Large intestine (tissue), 3 donors: ENCODE measurements at regions not wholly inside any gene's neighbourhood (a gene's known extent, or its start where the extent isn't known, plus 50 kb on each side); places are given as distances from the start of the nearest gene placed in this dataset.
A peak's percentile ranks its signal among the peaks of the same experiment; 100 is the strongest.

ENCODE experiments used
- DNase-seq, 2 donors: peaks; one replicate each; pipeline versions ENCODE4 v3.0.0 to v3.0.0-alpha.2; 2013
- H3K27ac ChIP-seq: one replicate; pipeline ENCODE4 v1.5.1; 2013; ENCODE audit warnings: low read length
- H3K27me3 ChIP-seq: 2 replicates; pipeline ENCODE4 v1.6.1; 2013; ENCODE audit warnings: low read length; ENCODE audit not compliant: control insufficient read depth, insufficient read depth
- H3K36me3 ChIP-seq: 2 replicates; pipeline ENCODE4 v1.6.1; 2013; ENCODE audit warnings: low read length; ENCODE audit not compliant: control insufficient read depth, insufficient read depth
- H3K4me1 ChIP-seq: one replicate; pipeline ENCODE4 v1.6.1; 2013; ENCODE audit warnings: low read length; ENCODE audit not compliant: control insufficient read depth, insufficient read depth
- H3K4me3 ChIP-seq: one replicate; pipeline ENCODE4 v1.5.1; 2013; ENCODE audit warnings: low read length
- H3K9me3 ChIP-seq: one replicate; pipeline ENCODE4 v1.6.1; 2013; ENCODE audit warnings: mild to moderate bottlenecking, low read depth, low read length, moderate library complexity; ENCODE audit not compliant: control insufficient read depth
- WGBS: methylation state at CpG from one replicate; pipeline ENCODE4 v1.1.5; 2013; ENCODE audit warnings: low lambda C conversion rate; ENCODE audit not compliant: insufficient coverage; 5-methylcytosine and 5-hydroxymethylcytosine counted together

DNA sequence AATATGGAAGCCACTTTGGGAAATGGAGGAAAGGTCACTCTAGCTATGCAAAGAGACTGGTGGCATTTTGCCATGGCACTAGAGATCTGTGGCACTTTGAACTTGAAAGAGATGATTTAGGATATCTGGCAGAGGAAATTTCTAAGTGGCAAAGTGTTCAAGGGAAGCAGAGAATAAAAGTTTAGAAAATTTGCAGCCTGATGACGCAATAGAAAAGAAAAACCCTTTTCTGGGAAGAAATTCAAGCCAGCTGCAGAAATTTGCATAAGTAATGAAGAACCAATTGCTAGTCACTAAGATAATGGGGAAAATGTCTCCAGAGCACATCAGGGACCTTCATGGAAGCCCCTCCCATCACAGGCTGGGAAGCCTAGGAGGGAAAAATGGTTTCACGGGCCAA is 191.1 kb upstream of the B3GALT2 start:
- no peaks in the 10 kb centered on the region for H3K4me1 ChIP-seq
- H3K9me3 ChIP-seq = no peaks in the 10 kb centered on the region
- WGBS = 100% methylated on average over 1 of the region's 2 CpGs
- H3K27ac ChIP-seq = no peak overlapping the region
- H3K27me3 ChIP-seq = no peaks in the 10 kb centered on the region
- no peak overlapping the region for H3K4me3 ChIP-seq
- DNase-seq = no peak
- no peaks in the 10 kb centered on the region for H3K36me3 ChIP-seq

DNA sequence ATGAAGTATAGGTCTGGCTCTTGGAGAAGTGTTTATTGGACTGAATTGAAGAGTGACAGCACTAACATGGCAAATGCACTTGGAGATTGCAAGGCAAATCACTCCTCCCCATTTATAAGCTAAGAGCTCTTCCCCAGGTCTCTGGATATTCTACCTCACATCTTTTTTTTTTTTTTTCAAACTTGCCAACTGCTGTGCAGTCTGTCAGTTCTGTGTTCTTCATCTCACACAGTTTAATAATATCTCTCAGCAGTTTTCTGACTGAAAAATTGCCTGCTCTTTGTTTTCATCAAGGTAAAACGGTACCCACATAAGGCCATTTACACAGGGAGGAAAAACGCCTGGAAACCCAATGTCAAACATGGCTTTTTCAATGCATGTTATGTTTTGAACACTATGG is 186.1 kb upstream of the B3GALT2 start:
- WGBS = no CpG with 5 or more reads among the region's 2 CpGs
- H3K4me1 ChIP-seq = no peaks in the 10 kb centered on the region

DNA sequence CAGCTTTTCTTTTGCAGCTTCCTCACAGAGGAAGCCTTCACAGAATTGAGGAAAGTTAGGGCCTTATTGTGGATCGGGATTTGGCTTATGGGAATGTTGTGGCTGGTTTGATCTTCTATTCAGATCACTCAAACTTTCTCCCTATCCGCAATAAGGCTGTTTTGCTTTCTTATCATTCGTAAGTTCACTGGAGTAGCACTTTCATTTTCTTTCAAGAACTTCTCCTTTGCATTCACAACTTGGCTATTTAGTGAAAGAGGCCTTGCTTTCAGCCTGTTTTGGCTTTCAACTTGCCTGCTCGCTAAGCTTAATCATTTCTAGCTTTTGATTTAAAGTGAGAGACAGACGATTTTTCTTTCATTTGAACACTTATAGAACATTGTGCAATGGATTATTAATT is 181.9 kb upstream of the B3GALT2 start:
- Histone ChIP-seq H3K27ac (no peak overlapping the region), H3K9me3 (no peaks in the 10 kb centered on the region)

More for the DNA sequence above, 186.1 kb upstream of the B3GALT2 start:
- no peak overlapping the region for H3K27ac ChIP-seq
- no peaks in the 10 kb centered on the region for H3K9me3 ChIP-seq
- H3K36me3 ChIP-seq = no peaks in the 10 kb centered on the region
- H3K4me3 ChIP-seq = no peak overlapping the region
- H3K27me3 ChIP-seq = no peaks in the 10 kb centered on the region
- no peak for DNase-seq

DNA sequence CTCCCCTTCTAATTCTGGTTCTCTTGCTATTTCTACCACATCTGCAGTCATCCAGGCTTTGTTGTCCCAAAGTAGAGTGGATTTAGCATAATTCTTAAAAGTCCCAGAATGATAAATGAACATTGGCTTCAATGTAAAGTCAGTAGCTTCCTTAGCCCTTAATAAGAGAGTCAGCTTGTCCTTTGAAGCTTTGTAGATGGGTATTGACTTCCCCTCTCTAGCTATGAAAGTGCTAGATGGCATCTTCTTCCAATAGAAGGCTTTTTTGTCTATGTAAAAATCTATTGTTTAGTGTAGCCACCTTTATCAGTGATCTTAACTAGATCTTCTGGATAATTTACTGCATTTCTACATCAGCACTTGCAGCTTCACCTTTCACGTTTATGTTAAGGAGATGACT is 181.4 kb upstream of the B3GALT2 start:
- WGBS = no CpG with 5 or more reads among the region's 1 CpG
- no peak overlapping the region for H3K4me3 ChIP-seq

More for the DNA sequence above, 181.9 kb upstream of the B3GALT2 start:
- Histone ChIP-seq H3K36me3 (no peaks in the 10 kb centered on the region), H3K27me3 (no peaks in the 10 kb centered on the region), H3K4me1 (no peaks in the 10 kb centered on the region), H3K4me3 (no peak overlapping the region)
- no peak for DNase-seq
- 17% methylated on average over 1 of the region's 5 CpGs for WGBS

DNA sequence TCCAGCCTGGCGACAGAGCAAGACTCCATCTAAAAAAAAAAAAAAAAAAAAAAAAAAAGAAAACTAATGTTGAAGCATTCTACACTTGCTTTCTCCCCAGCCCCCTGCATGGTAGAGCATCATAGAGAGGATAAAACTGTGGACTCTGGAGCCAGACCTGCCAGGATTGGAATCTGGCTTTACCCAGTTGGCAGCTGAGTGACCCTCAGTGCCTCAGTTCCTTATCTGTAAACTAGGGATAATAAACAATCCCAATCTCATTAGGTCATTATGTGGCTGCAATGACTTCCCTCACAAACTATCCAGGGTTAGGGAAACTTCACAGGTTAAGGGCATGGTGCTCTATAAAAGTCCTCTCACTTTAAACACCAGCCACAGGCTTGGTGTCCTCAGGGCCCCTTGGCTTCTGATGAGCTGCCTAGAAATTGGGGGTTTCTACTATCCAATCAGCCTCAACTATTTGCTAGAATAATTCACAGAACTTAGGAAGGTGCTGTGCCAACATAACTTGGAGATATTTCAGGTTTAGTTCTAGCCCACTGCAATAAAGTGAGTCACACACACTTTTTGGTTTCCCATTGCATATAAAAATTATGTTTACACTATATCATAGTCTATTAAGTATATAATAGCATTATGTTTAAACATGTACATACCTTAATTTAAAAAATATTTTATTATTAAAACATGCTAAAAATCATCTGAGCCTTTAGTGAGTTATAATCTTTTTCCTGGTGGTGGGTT is 180.5 kb upstream of the B3GALT2 start:
- no peaks in the 10 kb centered on the region for H3K9me3 ChIP-seq
- no peak for DNase-seq
- no peaks in the 10 kb centered on the region for H3K27me3 ChIP-seq
- no peaks in the 10 kb centered on the region for H3K4me1 ChIP-seq
- H3K4me3 ChIP-seq = no peak overlapping the region
- no peak overlapping the region for H3K27ac ChIP-seq
- H3K36me3 ChIP-seq = no peaks in the 10 kb centered on the region
- WGBS = no CpG with 5 or more reads among the region's 1 CpG

More for the DNA sequence above, 181.4 kb upstream of the B3GALT2 start:
- Histone ChIP-seq H3K27me3 (no peaks in the 10 kb centered on the region), H3K4me1 (no peaks in the 10 kb centered on the region), H3K36me3 (no peaks in the 10 kb centered on the region), H3K27ac (no peak overlapping the region), H3K9me3 (no peaks in the 10 kb centered on the region)
- no peak for DNase-seq

DNA sequence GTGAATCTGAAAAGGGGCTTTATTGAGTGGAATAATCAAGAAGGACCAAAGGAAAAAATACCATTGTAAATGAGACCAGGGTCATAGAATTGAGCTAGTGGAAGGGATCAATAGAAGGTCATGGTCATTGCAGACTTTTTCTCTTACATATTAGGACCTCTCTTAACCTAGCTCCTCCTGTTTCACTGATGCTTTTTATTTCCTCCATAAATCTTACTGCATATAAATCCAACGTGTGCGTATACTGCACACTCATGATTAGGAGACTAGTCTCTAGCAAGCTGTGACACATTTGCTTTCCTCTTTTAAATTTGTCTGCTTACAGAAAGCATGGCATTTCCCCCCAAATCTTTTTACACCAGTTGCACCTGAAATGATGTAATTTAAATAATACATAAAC is 179.6 kb upstream of the B3GALT2 start:
- WGBS = 94% methylated on average over 2 of the region's 2 CpGs
- Histone ChIP-seq H3K4me1 (no peaks in the 10 kb centered on the region), H3K4me3 (no peak overlapping the region), H3K36me3 (no peaks in the 10 kb centered on the region), H3K27ac (no peak overlapping the region), H3K27me3 (no peaks in the 10 kb centered on the region), H3K9me3 (no peaks in the 10 kb centered on the region)
- no peak for DNase-seq

DNA sequence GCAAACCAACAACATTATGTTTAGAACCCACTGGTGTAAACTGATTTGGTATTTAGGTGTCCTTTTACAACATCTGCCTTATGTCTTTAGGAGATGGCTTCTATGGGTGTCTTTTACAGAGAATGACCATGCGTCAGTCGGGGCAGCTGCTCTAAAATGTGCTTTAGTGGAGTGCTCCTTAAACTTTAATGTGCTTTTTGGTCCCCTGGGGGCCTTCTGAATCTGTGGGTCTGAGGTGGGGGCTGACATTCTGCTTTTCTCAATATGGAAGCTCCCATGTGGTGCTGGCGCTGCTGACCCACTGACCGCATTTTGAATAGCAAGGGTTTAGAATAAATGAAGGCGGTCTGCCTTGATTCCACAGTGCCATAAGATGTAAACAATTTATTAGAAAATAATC is 173.2 kb upstream of the B3GALT2 start:
- H3K9me3 ChIP-seq = no peaks in the 10 kb centered on the region
- WGBS = no CpG with 5 or more reads among the region's 5 CpGs
- H3K4me3 ChIP-seq = no peak overlapping the region
- DNase-seq = no peak
- peaks cover 9% of the 10 kb centered on the region for H3K4me1 ChIP-seq
- no peaks in the 10 kb centered on the region for H3K36me3 ChIP-seq
- no peak overlapping the region for H3K27ac ChIP-seq
- H3K27me3 ChIP-seq = no peaks in the 10 kb centered on the region

DNA sequence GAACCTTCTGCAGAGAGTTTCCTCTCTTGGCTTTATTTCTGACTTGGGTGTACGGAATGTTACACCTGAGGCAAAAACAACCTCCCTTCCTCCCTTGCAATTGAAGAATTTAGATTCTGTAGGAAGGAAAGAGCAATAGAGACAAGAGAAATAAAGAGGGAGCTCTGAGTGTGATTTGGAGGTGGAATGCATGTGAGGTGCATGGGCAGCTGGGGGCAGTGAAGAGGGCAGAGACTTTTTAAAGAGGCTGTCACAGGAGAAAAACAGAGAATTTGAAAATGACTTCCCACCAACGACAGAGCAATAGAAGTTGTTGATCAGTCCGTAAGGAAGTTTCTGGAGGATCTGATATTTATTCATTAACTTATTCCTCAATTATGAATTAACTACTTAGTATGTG is 172.0 kb upstream of the B3GALT2 start:
- DNase-seq = no peak
- H3K36me3 ChIP-seq = no peaks in the 10 kb centered on the region
- H3K27me3 ChIP-seq = no peaks in the 10 kb centered on the region
- H3K9me3 ChIP-seq = no peaks in the 10 kb centered on the region
- WGBS = 83% methylated on average over 1 of the region's 3 CpGs
- H3K4me1 ChIP-seq = peaks cover 9% of the 10 kb centered on the region
- no peak overlapping the region for H3K27ac ChIP-seq
- no peak overlapping the region for H3K4me3 ChIP-seq

DNA sequence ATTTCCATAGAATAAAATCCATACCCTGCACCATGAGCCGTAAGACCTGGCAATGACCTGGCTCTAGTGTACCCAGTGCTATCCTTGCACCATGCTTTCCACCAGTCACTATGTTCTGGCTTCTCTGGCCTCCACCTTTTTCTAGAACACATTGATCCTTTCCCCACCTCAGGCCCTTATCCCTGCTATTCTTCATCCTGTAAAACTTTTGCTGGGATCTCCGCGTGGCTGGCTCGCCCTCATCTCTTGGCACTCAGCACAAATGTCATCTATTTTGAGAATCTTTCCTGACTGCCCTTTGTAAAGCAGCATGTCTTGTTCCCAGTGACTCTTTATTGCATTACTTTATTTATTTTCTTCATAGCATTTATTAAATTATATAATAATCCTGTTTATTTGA is 169.8 kb upstream of the B3GALT2 start:
- Histone ChIP-seq H3K27ac (peak overlapping the region; percentile 94), H3K27me3 (no peaks in the 10 kb centered on the region), H3K4me1 (peaks cover 9% of the 10 kb centered on the region), H3K36me3 (no peaks in the 10 kb centered on the region), H3K9me3 (no peaks in the 10 kb centered on the region), H3K4me3 (no peak overlapping the region)
- DNase-seq = no peak
- 100% methylated on average over 3 of the region's 4 CpGs for WGBS

DNA sequence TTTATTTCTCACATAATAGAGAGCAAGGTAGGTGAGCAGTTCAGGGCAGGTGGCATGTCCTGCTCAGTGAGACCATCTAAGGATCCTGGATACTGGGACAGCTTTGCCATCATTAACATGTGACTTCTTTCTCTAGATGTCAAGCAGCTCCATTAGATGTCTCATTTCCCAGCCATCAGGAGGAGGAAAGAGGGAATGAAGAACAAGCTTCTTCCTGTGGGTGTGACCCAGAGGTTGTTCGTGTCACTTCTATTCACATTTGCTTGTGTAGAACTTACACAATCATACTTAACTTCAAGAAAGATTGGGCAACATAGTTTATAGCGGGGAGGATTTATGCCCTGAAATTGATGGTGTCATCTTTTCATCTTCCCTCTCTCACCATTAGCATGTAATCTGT is 169.2 kb upstream of the B3GALT2 start:
- Histone ChIP-seq H3K27ac (peak overlapping the region; percentile 94), H3K36me3 (no peaks in the 10 kb centered on the region), H3K4me3 (no peak overlapping the region), H3K27me3 (no peaks in the 10 kb centered on the region), H3K9me3 (no peaks in the 10 kb centered on the region), H3K4me1 (peaks cover 9% of the 10 kb centered on the region)
- WGBS = 40% methylated on average over 1 of the region's 2 CpGs
- DNase-seq = peak; percentile 56 to 75

DNA sequence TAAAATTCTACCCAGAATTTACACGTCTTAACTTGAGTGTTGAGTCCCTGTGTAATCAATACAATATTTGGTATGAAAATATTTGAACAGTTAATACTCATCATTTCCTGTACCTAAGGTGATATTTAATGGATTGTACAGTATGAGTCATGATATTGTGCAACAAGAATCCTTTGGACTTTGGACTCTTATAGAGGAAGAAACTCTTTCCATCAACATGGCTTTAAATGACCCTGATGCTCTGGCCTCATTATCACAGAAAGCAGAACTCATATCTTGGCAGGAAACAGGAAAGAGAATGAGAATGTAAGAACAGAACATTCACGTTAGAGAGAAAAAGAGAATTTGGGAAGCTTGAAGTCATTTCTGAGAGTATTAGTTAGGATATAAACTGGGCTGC is 168.8 kb upstream of the B3GALT2 start:
- 11% methylated on average over 1 of the region's 2 CpGs for WGBS

More for the DNA sequence above, 168.8 kb upstream of the B3GALT2 start:
- no peak overlapping the region for H3K4me3 ChIP-seq
- H3K36me3 ChIP-seq = no peaks in the 10 kb centered on the region
- H3K9me3 ChIP-seq = no peaks in the 10 kb centered on the region
- no peaks in the 10 kb centered on the region for H3K27me3 ChIP-seq
- peak; percentile 90 to 96 for DNase-seq
- peaks cover 9% of the 10 kb centered on the region for H3K4me1 ChIP-seq
- H3K27ac ChIP-seq = peak overlapping the region; percentile 94
